GM23338 (cell line): ENCODE measurements at regions not wholly inside any gene's neighbourhood (a gene's known extent, or its start where the extent isn't known, plus 50 kb on each side); places are given as distances from the start of the nearest gene placed in this dataset.

Experiments
- ATAC-seq: fragments of 200-7000 bp; cut with Tn5 transposase; 3 replicates; pipeline ENCODE4 v1.9.1; 2020
- DNase-seq: peaks from one replicate; pipeline ENCODE4 v3.0.0-alpha.2; 2015; ENCODE audit warnings: low spot score
- H2AFZ ChIP-seq: fragments of 200-600 bp; sonication (generic); 2 replicates; pipeline ENCODE4 v1.8.0; 2016; ENCODE audit warnings: antibody characterized with exemption, mild to moderate bottlenecking, moderate library complexity
- H3F3A ChIP-seq: fragments of 200-600 bp; sonication (generic); replicated peaks from 2 replicates; pipeline ENCODE4 v1.8.0; 2017; ENCODE audit warnings: antibody characterized with exemption, mixed run types, low read depth
- H3K27ac ChIP-seq: fragments of 200-600 bp; sonication (generic); 2 replicates; pipeline ENCODE4 v1.6.1; 2016; ENCODE audit warnings: low read depth
- H3K27me3 ChIP-seq: fragments of 200-600 bp; sonication (generic); 2 replicates; pipeline ENCODE4 v1.8.0; 2016; ENCODE audit warnings: mild to moderate bottlenecking, mixed run types, moderate library complexity; ENCODE audit not compliant: insufficient read depth
- H3K36me3 ChIP-seq: fragments of 200-600 bp; sonication (generic); 2 replicates; pipeline ENCODE4 v1.8.0; 2016; ENCODE audit warnings: mild to moderate bottlenecking; ENCODE audit not compliant: insufficient read depth
- H3K4me1 ChIP-seq: fragments of 200-600 bp; sonication (generic); 2 replicates; pipeline ENCODE4 v1.8.0; 2016; ENCODE audit warnings: mild to moderate bottlenecking, moderate library complexity; ENCODE audit not compliant: insufficient read depth
- H3K4me2 ChIP-seq: fragments of 200-600 bp; sonication (generic); 2 replicates; pipeline ENCODE4 v1.7.1; 2017; ENCODE audit warnings: mixed run types
- H3K4me3 ChIP-seq: fragments of 200-600 bp; sonication (generic); 2 replicates; pipeline ENCODE4 v1.6.1; 2016; ENCODE audit warnings: mixed run types
- H3K79me2 ChIP-seq: fragments of 200-600 bp; sonication (generic); replicated peaks from 2 replicates; pipeline ENCODE4 v1.8.0; 2017; ENCODE audit warnings: mild to moderate bottlenecking; ENCODE audit not compliant: insufficient read depth
- H3K9me2 ChIP-seq: fragments of 200-600 bp; sonication (generic); 2 replicates; pipeline ENCODE4 v1.8.0; 2017; ENCODE audit not compliant: insufficient read depth
- H4K20me1 ChIP-seq: fragments of 200-600 bp; sonication (generic); replicated peaks from 2 replicates; pipeline ENCODE4 v1.8.0; 2017; ENCODE audit warnings: mild to moderate bottlenecking; ENCODE audit not compliant: insufficient read depth
- H3K27ac Mint-ChIP-seq: 2 replicates; pipeline ENCODE4 v1.8.0; 2020; ENCODE audit warnings: inconsistent platforms, mild to moderate bottlenecking, moderate library complexity, mixed read lengths
- H3K27me3 Mint-ChIP-seq: 3 replicates; pipeline ENCODE4 v1.8.0; 2022; ENCODE audit warnings: low read depth, mild to moderate bottlenecking, moderate library complexity, mixed read lengths, inconsistent platforms; ENCODE audit not compliant: insufficient read depth, poor library complexity
- H3K36me3 Mint-ChIP-seq: 3 replicates; pipeline ENCODE4 v1.8.0; 2021; ENCODE audit warnings: low read depth, mild to moderate bottlenecking, inconsistent platforms, moderate library complexity, mixed read lengths
- H3K4me1 Mint-ChIP-seq: 3 replicates; pipeline ENCODE4 v1.8.0; 2020; ENCODE audit warnings: mild to moderate bottlenecking, inconsistent platforms, mixed read lengths
- H3K4me3 Mint-ChIP-seq: 3 replicates; pipeline ENCODE4 v1.8.0; 2021; ENCODE audit warnings: moderate library complexity, mild to moderate bottlenecking, inconsistent platforms, mixed read lengths
- H3K9me3 Mint-ChIP-seq: 3 replicates; pipeline ENCODE4 v1.8.0; 2020; ENCODE audit warnings: moderate library complexity, mild to moderate bottlenecking, inconsistent platforms, mixed read lengths
- CREB1 ChIP-seq: fragments of 250-450 bp; sonication (Bioruptor Pico); IDR thresholded peaks from 2 replicates; pipeline ENCODE4 v1.5.0; 2020; ENCODE audit warnings: low read depth, mild to moderate bottlenecking, moderate library complexity
- EZH2 ChIP-seq: fragments of 200-600 bp; sonication (generic); IDR thresholded peaks from one replicate; pipeline ENCODE4 v1.8.0; 2017; ENCODE audit warnings: antibody characterized with exemption, mild to moderate bottlenecking, low read depth; ENCODE audit not compliant: unreplicated experiment
- JUNB ChIP-seq: IDR thresholded peaks from one replicate; pipeline ENCODE4 v1.6.1; 2016; ENCODE audit warnings: antibody characterized with exemption; ENCODE audit not compliant: unreplicated experiment
- NANOG ChIP-seq: IDR thresholded peaks from 2 replicates; pipeline ENCODE4 v1.6.1; 2016; ENCODE audit warnings: antibody characterized with exemption, borderline replicate concordance
- POLR2AphosphoS5 ChIP-seq: IDR thresholded peaks from 2 replicates; pipeline ENCODE4 v1.6.1; 2016; ENCODE audit warnings: antibody characterized with exemption, low read depth
- STAT1 ChIP-seq: IDR thresholded peaks from one replicate; pipeline ENCODE4 v1.6.1; 2016; ENCODE audit warnings: antibody characterized with exemption; ENCODE audit not compliant: unreplicated experiment
- ZNF114 ChIP-seq: fragments of 250-450 bp; sonication (Bioruptor Pico); IDR thresholded peaks from 2 replicates; pipeline ENCODE4 v1.5.0; 2020; ENCODE audit warnings: mild to moderate bottlenecking, moderate library complexity
- ZNF331 ChIP-seq: fragments of 250-450 bp; sonication (Bioruptor Pico); IDR thresholded peaks from 2 replicates; pipeline ENCODE4 v1.5.0; 2020; ENCODE audit warnings: low read depth, mild to moderate bottlenecking, moderate library complexity
- TF ChIP-seq, protein P1 (sequence below), 2 experiments: fragments of 200-600 bp in 1 of 2; sonication (generic) in 1 of 2; conservative IDR thresholded peaks; 2 replicates each; pipeline versions ENCODE4 v1.5.1 to v1.6.1; 2016 to 2017; ENCODE audit warnings: antibody characterized with exemption in 2 of 2, low read depth in 2 of 2, mild to moderate bottlenecking in 2 of 2, moderate library complexity in 1 of 2
- TF ChIP-seq, protein P2 (sequence below): IDR thresholded peaks from 2 replicates; pipeline ENCODE4 v1.6.1; 2016; ENCODE audit warnings: antibody characterized with exemption
- TF ChIP-seq, protein P3 (sequence below): fragments of 250-450 bp; sonication (Bioruptor Pico); IDR thresholded peaks from 2 replicates; pipeline ENCODE4 v1.5.0; 2020; ENCODE audit warnings: mild to moderate bottlenecking, moderate library complexity

DNA sequence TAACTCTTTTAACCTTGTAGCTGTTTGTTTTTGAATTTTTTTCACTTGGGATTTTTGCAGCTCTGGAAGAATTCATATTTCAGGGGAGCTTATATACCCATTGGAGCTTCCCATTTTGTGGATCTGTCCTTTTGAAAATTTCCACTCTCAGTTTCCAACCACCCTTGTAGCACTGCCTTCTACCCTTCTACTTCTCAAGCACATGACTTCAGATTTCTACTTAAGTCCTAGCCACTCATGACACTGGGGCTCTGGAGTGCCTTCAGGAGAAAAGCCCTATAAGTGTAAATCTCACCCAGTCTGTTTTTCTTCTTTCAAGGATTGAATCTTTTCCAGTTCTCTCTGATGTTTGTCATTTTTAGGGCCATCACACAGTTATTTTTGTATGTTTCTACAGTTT, 283.7 kb upstream of the KCNH7 start (continued):
- no peak for TF ChIP-seq EZH2

DNA sequence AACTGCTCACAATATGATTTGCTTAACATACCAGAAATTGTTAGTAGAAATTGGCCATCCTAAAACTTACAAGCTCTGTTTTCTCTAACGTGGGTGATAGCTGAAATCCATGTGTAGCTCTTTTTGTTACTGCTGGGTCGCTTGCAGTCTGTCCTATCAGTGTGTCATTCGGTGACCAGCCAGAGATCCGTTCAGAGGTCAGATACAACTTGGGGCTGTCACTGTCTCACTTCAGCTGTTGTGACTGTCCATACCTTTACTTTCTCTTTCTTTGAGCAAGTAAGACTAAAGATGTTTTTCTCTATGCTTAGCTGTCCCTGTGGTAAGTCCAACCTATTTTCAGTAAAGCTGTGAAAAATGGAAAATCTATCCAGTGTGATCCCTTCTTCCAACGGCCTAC, 282.9 kb upstream of the KCNH7 start:
- peak overlapping the region; percentile 64; the same call in 1 of the 2 replicates for H2AFZ ChIP-seq
- H3K4me2 ChIP-seq, result no peak overlapping the region
- no peaks in the 10 kb centered on the region for H3K9me2 ChIP-seq
- no peaks in the 10 kb centered on the region for H3K4me1 ChIP-seq
- DNase-seq, result no peak
- H3K36me3 Mint-ChIP-seq, result no peaks in the 10 kb centered on the region
- H3K36me3 ChIP-seq, result no peaks in the 10 kb centered on the region
- no peak overlapping the region for H3K27ac ChIP-seq
- H4K20me1 ChIP-seq, result no peaks in the 10 kb centered on the region
- H3F3A ChIP-seq, result no peaks in the 10 kb centered on the region
- ATAC-seq, result no peak
- no peaks in the 10 kb centered on the region for H3K9me3 Mint-ChIP-seq
- no peak overlapping the region for H3K4me3 Mint-ChIP-seq
- TF ChIP-seq STAT1 (no peak), ZNF114 (no peak), POLR2AphosphoS5 (no peak), ZNF331 (CRISPR knock-in tag) (no peak), CREB1 (CRISPR knock-in tag) (no peak), EZH2 (no peak), JUNB (no peak), NANOG (no peak)
- TF ChIP-seq, protein P1, sequence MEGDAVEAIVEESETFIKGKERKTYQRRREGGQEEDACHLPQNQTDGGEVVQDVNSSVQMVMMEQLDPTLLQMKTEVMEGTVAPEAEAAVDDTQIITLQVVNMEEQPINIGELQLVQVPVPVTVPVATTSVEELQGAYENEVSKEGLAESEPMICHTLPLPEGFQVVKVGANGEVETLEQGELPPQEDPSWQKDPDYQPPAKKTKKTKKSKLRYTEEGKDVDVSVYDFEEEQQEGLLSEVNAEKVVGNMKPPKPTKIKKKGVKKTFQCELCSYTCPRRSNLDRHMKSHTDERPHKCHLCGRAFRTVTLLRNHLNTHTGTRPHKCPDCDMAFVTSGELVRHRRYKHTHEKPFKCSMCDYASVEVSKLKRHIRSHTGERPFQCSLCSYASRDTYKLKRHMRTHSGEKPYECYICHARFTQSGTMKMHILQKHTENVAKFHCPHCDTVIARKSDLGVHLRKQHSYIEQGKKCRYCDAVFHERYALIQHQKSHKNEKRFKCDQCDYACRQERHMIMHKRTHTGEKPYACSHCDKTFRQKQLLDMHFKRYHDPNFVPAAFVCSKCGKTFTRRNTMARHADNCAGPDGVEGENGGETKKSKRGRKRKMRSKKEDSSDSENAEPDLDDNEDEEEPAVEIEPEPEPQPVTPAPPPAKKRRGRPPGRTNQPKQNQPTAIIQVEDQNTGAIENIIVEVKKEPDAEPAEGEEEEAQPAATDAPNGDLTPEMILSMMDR (conservative IDR thresholded peaks at IDR 0.05; ENCODE audit: low read depth in 2 of 2), result no peak
- TF ChIP-seq, protein P2, sequence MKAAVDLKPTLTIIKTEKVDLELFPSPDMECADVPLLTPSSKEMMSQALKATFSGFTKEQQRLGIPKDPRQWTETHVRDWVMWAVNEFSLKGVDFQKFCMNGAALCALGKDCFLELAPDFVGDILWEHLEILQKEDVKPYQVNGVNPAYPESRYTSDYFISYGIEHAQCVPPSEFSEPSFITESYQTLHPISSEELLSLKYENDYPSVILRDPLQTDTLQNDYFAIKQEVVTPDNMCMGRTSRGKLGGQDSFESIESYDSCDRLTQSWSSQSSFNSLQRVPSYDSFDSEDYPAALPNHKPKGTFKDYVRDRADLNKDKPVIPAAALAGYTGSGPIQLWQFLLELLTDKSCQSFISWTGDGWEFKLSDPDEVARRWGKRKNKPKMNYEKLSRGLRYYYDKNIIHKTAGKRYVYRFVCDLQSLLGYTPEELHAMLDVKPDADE, result no peak
- TF ChIP-seq, protein P3, sequence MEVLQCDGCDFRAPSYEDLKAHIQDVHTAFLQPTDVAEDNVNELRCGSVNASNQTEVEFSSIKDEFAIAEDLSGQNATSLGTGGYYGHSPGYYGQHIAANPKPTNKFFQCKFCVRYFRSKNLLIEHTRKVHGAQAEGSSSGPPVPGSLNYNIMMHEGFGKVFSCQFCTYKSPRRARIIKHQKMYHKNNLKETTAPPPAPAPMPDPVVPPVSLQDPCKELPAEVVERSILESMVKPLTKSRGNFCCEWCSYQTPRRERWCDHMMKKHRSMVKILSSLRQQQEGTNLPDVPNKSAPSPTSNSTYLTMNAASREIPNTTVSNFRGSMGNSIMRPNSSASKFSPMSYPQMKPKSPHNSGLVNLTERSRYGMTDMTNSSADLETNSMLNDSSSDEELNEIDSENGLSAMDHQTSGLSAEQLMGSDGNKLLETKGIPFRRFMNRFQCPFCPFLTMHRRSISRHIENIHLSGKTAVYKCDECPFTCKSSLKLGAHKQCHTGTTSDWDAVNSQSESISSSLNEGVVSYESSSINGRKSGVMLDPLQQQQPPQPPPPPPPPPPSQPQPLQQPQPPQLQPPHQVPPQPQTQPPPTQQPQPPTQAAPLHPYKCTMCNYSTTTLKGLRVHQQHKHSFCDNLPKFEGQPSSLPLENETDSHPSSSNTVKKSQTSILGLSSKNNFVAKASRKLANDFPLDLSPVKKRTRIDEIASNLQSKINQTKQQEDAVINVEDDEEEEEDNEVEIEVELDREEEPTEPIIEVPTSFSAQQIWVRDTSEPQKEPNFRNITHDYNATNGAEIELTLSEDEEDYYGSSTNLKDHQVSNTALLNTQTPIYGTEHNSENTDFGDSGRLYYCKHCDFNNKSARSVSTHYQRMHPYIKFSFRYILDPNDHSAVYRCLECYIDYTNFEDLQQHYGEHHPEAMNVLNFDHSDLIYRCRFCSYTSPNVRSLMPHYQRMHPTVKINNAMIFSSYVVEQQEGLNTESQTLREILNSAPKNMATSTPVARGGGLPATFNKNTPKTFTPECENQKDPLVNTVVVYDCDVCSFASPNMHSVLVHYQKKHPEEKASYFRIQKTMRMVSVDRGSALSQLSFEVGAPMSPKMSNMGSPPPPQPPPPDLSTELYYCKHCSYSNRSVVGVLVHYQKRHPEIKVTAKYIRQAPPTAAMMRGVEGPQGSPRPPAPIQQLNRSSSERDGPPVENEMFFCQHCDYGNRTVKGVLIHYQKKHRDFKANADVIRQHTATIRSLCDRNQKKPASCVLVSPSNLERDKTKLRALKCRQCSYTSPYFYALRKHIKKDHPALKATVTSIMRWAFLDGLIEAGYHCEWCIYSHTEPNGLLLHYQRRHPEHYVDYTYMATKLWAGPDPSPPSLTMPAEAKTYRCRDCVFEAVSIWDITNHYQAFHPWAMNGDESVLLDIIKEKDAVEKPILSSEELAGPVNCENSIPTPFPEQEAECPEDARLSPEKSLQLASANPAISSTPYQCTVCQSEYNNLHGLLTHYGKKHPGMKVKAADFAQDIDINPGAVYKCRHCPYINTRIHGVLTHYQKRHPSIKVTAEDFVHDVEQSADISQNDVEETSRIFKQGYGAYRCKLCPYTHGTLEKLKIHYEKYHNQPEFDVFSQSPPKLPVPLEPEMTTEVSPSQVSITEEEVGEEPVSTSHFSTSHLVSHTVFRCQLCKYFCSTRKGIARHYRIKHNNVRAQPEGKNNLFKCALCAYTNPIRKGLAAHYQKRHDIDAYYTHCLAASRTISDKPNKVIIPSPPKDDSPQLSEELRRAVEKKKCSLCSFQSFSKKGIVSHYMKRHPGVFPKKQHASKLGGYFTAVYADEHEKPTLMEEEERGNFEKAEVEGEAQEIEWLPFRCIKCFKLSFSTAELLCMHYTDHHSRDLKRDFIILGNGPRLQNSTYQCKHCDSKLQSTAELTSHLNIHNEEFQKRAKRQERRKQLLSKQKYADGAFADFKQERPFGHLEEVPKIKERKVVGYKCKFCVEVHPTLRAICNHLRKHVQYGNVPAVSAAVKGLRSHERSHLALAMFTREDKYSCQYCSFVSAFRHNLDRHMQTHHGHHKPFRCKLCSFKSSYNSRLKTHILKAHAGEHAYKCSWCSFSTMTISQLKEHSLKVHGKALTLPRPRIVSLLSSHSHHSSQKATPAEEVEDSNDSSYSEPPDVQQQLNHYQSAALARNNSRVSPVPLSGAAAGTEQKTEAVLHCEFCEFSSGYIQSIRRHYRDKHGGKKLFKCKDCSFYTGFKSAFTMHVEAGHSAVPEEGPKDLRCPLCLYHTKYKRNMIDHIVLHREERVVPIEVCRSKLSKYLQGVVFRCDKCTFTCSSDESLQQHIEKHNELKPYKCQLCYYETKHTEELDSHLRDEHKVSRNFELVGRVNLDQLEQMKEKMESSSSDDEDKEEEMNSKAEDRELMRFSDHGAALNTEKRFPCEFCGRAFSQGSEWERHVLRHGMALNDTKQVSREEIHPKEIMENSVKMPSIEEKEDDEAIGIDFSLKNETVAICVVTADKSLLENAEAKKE, result no peak
- H3K4me3 ChIP-seq, result no peak overlapping the region
- H3K27ac Mint-ChIP-seq, result no peak overlapping the region
- H3K4me1 Mint-ChIP-seq, result no peaks in the 10 kb centered on the region
- H3K79me2 ChIP-seq, result no peaks in the 10 kb centered on the region
- no peaks in the 10 kb centered on the region for H3K27me3 ChIP-seq
- H3K27me3 Mint-ChIP-seq, result no peaks in the 10 kb centered on the region
